DND-41 (cell line): ENCODE measurements at regions not wholly inside any gene's neighbourhood (a gene's known extent, or its start where the extent isn't known, plus 50 kb on each side); places are given as distances from the start of the nearest gene placed in this dataset.

Experiments
- ATAC-seq: fragments of 200-7000 bp; cut with Tn5 transposase; 3 replicates; pipeline ENCODE4 v1.9.1; 2021; ENCODE audit warnings: low read depth; ENCODE audit not compliant: insufficient read depth
- DNase-seq: peaks from one replicate; pipeline ENCODE4 v3.0.0-alpha.2; 2020
- H2AFZ ChIP-seq: 2 replicates; pipeline ENCODE4 v1.6.0; 2012; ENCODE audit warnings: low read depth, low read length
- H3K27ac ChIP-seq: 2 replicates; pipeline ENCODE4 v1.5.1; 2012; ENCODE audit warnings: low read length, inconsistent platforms
- H3K27me3 ChIP-seq: fragments of 200-600 bp; sonication (generic); 2 replicates; pipeline ENCODE4 v1.6.0; 2012; ENCODE audit warnings: low read length, mild to moderate bottlenecking, inconsistent platforms; ENCODE audit not compliant: insufficient read depth, poor library complexity
- H3K36me3 ChIP-seq: 2 replicates; pipeline ENCODE4 v1.5.1; 2012; ENCODE audit warnings: low read length, inconsistent platforms; ENCODE audit not compliant: insufficient read depth
- H3K4me1 ChIP-seq: 2 replicates; pipeline ENCODE4 v1.5.1; 2012; ENCODE audit warnings: mild to moderate bottlenecking, low read length; ENCODE audit not compliant: insufficient read depth
- H3K4me2 ChIP-seq: 2 replicates; pipeline ENCODE4 v1.6.0; 2012; ENCODE audit warnings: mild to moderate bottlenecking, moderate library complexity, low read length, inconsistent platforms; ENCODE audit not compliant: insufficient read depth
- H3K4me3 ChIP-seq, 2 experiments: fragments of 200-600 bp in 1 of 2; shearing (Covaris generic) in 1 of 2; 2 replicates each; pipeline ENCODE4 v1.5.1; 2012 to 2016; ENCODE audit warnings: inconsistent platforms in 2 of 2, low read length in 2 of 2, mild to moderate bottlenecking in 2 of 2, low read depth in 1 of 2, moderate library complexity in 1 of 2
- H3K79me2 ChIP-seq: 2 replicates; pipeline ENCODE4 v1.6.0; 2012; ENCODE audit warnings: low read length, inconsistent platforms; ENCODE audit not compliant: insufficient read depth
- H3K9ac ChIP-seq: 2 replicates; pipeline ENCODE4 v1.6.0; 2012; ENCODE audit warnings: low read depth, mild to moderate bottlenecking, inconsistent platforms, low read length, moderate library complexity
- H3K9me3 ChIP-seq: 2 replicates; pipeline ENCODE4 v1.5.1; 2012; ENCODE audit warnings: low read length, moderate library complexity, mild to moderate bottlenecking, inconsistent platforms; ENCODE audit not compliant: insufficient read depth, severe bottlenecking
- H4K20me1 ChIP-seq: 2 replicates; pipeline ENCODE4 v1.6.0; 2012; ENCODE audit warnings: low read length; ENCODE audit not compliant: insufficient read depth
- EZH2 ChIP-seq: IDR thresholded peaks from 3 replicates; pipeline ENCODE4 v1.6.1; 2012; ENCODE audit warnings: borderline replicate concordance, low read depth, mild to moderate bottlenecking, moderate library complexity, low read length, inconsistent platforms; ENCODE audit not compliant: severe bottlenecking
- TF ChIP-seq, protein P1 (sequence below): IDR thresholded peaks from 2 replicates; pipeline ENCODE4 v1.5.1; 2012; ENCODE audit warnings: borderline replicate concordance, low read length, moderate library complexity, mild to moderate bottlenecking; ENCODE audit not compliant: poor library complexity, severe bottlenecking; ENCODE audit errors: extremely low read depth

DNA sequence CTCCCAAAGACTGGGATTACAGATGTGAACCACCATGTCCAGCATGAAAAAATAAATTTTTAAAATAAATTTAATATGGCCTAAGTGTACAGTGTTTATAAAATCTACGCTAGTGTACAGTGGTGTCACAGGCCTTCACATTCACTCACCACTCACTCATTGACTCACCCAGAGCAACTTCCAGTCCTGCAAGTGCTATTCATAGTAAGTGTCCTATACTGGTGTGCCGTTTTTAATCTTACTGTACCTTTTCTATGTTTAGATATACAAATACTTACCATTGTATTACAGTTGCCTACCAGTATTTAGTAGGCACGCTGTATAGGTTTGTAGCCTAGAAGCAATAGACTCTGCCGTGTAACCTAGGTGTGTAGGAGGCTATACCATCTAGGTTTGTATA, 76.1 kb upstream of the FOXN2 start:
- TF ChIP-seq, protein P1, sequence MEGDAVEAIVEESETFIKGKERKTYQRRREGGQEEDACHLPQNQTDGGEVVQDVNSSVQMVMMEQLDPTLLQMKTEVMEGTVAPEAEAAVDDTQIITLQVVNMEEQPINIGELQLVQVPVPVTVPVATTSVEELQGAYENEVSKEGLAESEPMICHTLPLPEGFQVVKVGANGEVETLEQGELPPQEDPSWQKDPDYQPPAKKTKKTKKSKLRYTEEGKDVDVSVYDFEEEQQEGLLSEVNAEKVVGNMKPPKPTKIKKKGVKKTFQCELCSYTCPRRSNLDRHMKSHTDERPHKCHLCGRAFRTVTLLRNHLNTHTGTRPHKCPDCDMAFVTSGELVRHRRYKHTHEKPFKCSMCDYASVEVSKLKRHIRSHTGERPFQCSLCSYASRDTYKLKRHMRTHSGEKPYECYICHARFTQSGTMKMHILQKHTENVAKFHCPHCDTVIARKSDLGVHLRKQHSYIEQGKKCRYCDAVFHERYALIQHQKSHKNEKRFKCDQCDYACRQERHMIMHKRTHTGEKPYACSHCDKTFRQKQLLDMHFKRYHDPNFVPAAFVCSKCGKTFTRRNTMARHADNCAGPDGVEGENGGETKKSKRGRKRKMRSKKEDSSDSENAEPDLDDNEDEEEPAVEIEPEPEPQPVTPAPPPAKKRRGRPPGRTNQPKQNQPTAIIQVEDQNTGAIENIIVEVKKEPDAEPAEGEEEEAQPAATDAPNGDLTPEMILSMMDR = no peak
- TF ChIP-seq EZH2 = no peak
- H3K27ac ChIP-seq = no peak overlapping the region
- no peaks in the 10 kb centered on the region for H3K9me3 ChIP-seq
- no peak overlapping the region for H3K9ac ChIP-seq
- H3K4me1 ChIP-seq = no peaks in the 10 kb centered on the region
- no peak for ATAC-seq
- no peaks in the 10 kb centered on the region for H3K79me2 ChIP-seq
- no peak for DNase-seq
- H2AFZ ChIP-seq = no peak overlapping the region
- no peaks in the 10 kb centered on the region for H4K20me1 ChIP-seq
- H3K4me3 ChIP-seq = no peak overlapping the region
- H3K36me3 ChIP-seq = no peaks in the 10 kb centered on the region
- no peaks in the 10 kb centered on the region for H3K27me3 ChIP-seq
- H3K4me2 ChIP-seq = no peak overlapping the region

- Histone ChIP-seq H3K36me3 (no peaks in the 10 kb centered on the region), H3K79me2 (no peaks in the 10 kb centered on the region), H3K9me3 (no peaks in the 10 kb centered on the region), H3K4me1 (no peaks in the 10 kb centered on the region), H2AFZ (no peak overlapping the region), H3K27me3 (no peaks in the 10 kb centered on the region), H3K4me2 (no peak overlapping the region), H3K9ac (no peak overlapping the region), H3K27ac (no peak overlapping the region), H4K20me1 (no peaks in the 10 kb centered on the region), H3K4me3 (no peak overlapping the region)
- DNase-seq (no peak), ATAC-seq (no peak)
- no peak for TF ChIP-seq EZH2
- TF ChIP-seq, protein P1 = no peak
Observed at GRCh38 chr2:48240912-48241311, 73.6 kb upstream of the FOXN2 start.

DNA sequence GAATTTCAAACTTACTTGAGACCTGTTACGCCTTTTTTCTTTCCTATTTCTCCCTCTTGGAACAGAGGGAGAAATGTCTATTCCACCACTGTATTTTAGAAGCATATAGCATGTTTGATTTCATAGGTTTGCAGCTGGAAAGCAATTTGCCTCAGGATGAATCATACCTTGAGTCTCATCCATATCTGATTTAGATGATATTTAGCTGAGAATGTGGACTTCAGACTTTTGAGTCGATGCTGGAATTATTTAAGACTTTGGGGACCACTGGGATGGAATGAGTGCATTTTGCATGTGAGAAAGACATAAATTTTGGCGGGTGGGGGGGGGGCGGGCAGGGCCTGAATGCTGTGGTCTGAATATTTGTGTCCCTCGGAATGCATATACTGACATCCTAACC, 67.3 kb upstream of the FOXN2 start:
- ATAC-seq (no peak), DNase-seq (no peak)
- H3K9ac ChIP-seq = no peak overlapping the region
- H3K79me2 ChIP-seq = no peaks in the 10 kb centered on the region
- no peak overlapping the region for H3K4me3 ChIP-seq
- H3K27ac ChIP-seq = no peak overlapping the region
- TF ChIP-seq, protein P1 = no peak
- no peak for TF ChIP-seq EZH2
- no peak overlapping the region for H2AFZ ChIP-seq
- no peaks in the 10 kb centered on the region for H3K36me3 ChIP-seq
- H3K27me3 ChIP-seq = no peaks in the 10 kb centered on the region
- H4K20me1 ChIP-seq = no peaks in the 10 kb centered on the region
- no peaks in the 10 kb centered on the region for H3K9me3 ChIP-seq
- no peaks in the 10 kb centered on the region for H3K4me1 ChIP-seq
- no peak overlapping the region for H3K4me2 ChIP-seq
